VCaP (cell line): ENCODE measurements at regions not wholly inside any gene's neighbourhood (a gene's known extent, or its start where the extent isn't known, plus 50 kb on each side); places are given as distances from the start of the nearest gene placed in this dataset.

Experiments used
- H3K27ac ChIP-seq: fragments of 450-650 bp; 2 replicates; pipeline ENCODE4 v1.5.1; 2017
- CTCF ChIP-seq: fragments of 450-650 bp; conservative IDR thresholded peaks from 2 replicates; pipeline ENCODE4 v1.5.1; 2017; ENCODE audit warnings: mild to moderate bottlenecking, moderate library complexity

- TF ChIP-seq CTCF, result no peak
- no peak overlapping the region for H3K27ac ChIP-seq
Measured at GRCh38 chr6:93799226-93799625, 379.9 kb upstream of the EPHA7 start.

GRCh38 chr6:93794166-93794565 lies 374.8 kb upstream of the EPHA7 start:
- H3K27ac ChIP-seq, result no peak overlapping the region
- TF ChIP-seq CTCF, result no peak

GRCh38 chr6:93792746-93793145 lies 373.4 kb upstream of the EPHA7 start:
- TF ChIP-seq CTCF, result no peak

GRCh38 chr6:93790981-93791380 lies 371.6 kb upstream of the EPHA7 start:
- no peak overlapping the region for H3K27ac ChIP-seq
- TF ChIP-seq CTCF, result no peak

More at GRCh38 chr6:93792746-93793145, 373.4 kb upstream of the EPHA7 start:
- no peak overlapping the region for H3K27ac ChIP-seq

DNA sequence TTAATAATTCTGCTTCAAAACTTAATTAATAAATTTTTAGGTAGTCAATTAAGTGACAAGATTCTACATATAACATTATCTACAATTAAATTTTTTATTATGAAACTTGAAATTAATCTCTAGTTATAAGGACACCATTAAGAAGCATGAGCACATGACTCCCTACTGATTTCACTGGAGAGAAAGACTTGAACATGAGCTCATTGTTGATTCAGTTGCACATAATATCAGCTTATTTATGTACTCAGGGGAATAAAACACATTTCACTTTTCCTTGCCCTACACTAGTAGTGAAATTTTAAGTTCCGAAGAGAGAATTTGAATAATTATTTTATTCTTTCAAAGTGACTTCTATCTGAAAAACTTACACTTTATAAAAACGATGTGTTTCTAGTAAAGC lies 370.2 kb upstream of the EPHA7 start:
- H3K27ac ChIP-seq, result no peak overlapping the region
- no peak for TF ChIP-seq CTCF

- H3K27ac ChIP-seq, result no peak overlapping the region
- no peak for TF ChIP-seq CTCF
Measured at GRCh38 chr6:93787841-93788240, 368.5 kb upstream of the EPHA7 start.

DNA sequence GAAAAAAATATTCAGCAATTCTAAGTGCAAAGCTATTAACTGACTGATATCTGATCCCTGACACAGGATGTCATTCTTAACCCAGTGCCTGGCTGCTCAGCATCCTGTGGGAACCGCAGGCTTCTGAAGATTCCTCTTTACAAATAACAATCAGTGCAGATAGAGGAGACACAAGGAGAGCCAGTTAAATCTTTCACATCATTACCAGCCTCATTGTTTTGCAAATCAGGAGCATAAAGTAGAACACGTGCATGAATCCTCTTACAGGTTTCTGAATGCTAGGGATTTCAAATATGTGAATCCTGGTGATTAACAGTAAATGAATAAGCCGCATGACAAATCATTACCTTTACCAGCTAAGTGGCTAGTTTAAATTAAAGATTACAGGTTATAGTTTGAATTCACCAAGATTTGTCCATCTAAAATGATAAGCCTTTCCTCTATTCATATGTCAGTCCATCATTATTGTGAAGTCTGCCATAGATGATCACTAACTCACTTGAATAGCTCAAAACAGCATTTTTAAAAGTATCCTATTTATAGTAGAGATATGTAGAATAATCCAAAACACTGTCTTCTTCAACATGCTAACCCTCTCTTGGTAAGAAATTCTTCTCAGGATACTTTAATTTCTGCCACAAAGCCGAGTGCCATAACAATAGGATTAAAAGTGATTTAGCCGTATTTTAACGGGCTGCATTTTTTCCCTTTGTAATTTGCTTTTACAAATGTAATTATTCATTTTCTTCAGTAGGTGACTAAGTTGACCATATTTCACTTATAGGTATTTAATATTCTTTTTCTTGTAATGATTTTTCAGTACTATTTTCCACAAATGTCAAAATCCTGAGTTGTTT lies 367.3 kb upstream of the EPHA7 start:
- TF ChIP-seq CTCF, result no peak
- H3K27ac ChIP-seq, result no peak overlapping the region
